ENCODE measurements at regions not wholly inside any gene's neighbourhood (a gene's known extent, or its start where the extent isn't known, plus 50 kb on each side); places are given as distances from the start of the nearest gene placed in this dataset.

- Histone ChIP-seq H3K27ac (ENCODE audit: low read depth) (no peak overlapping the region), H3K9me2 (ENCODE audit: insufficient read depth) (peaks cover 10% of the 10 kb centered on the region; the same call in 1 of the 2 replicates), H3K27me3 (ENCODE audit: insufficient read depth) (no peaks in the 10 kb centered on the region), H3F3A (replicated peaks; ENCODE audit: low read depth) (no peaks in the 10 kb centered on the region), H3K36me3 (ENCODE audit: insufficient read depth) (no peaks in the 10 kb centered on the region), H2AFZ (peak overlapping the region; percentile 4; the same call in 1 of the 2 replicates), H3K4me3 (no peak overlapping the region), H3K4me1 (ENCODE audit: insufficient read depth) (no peaks in the 10 kb centered on the region), H4K20me1 (replicated peaks; ENCODE audit: insufficient read depth) (no peaks in the 10 kb centered on the region), H3K4me2 (no peak overlapping the region), H3K79me2 (replicated peaks; ENCODE audit: insufficient read depth) (no peaks in the 10 kb centered on the region)
- no peak for ATAC-seq
- no peak for DNase-seq (ENCODE audit: low spot score)
- TF ChIP-seq NANOG (IDR thresholded peaks at IDR 0.05; ENCODE audit: borderline replicate concordance) (no peak), CTCF (conservative IDR thresholded peaks at IDR 0.05; ENCODE audit: low read depth in 2 of 2) (no peak), CREB1 (CRISPR knock-in tag; IDR thresholded peaks at IDR 0.05; ENCODE audit: low read depth) (no peak), EZH2phosphoT487 (IDR thresholded peaks at IDR 0.05; ENCODE audit: unreplicated experiment) (no peak), ZNF462 (CRISPR knock-in tag; IDR thresholded peaks at IDR 0.05) (no peak), ZNF114 (CRISPR knock-in tag; IDR thresholded peaks at IDR 0.05) (no peak), REST (IDR thresholded peaks at IDR 0.05; ENCODE audit: unreplicated experiment) (no peak), ZNF331 (CRISPR knock-in tag; IDR thresholded peaks at IDR 0.05; ENCODE audit: low read depth) (no peak), EZH2 (IDR thresholded peaks at IDR 0.05; ENCODE audit: low read depth, unreplicated experiment) (no peak), STAT1 (IDR thresholded peaks at IDR 0.05; ENCODE audit: unreplicated experiment) (no peak), ETS1 (IDR thresholded peaks at IDR 0.05) (no peak), POLR2AphosphoS5 (IDR thresholded peaks at IDR 0.05; ENCODE audit: low read depth) (no peak), JUNB (IDR thresholded peaks at IDR 0.05; ENCODE audit: unreplicated experiment) (no peak)
- no peaks in the 10 kb centered on the region for H3K36me3 Mint-ChIP-seq (ENCODE audit: low read depth)
- no peaks in the 10 kb centered on the region for H3K27me3 Mint-ChIP-seq (ENCODE audit: insufficient read depth, low read depth, poor library complexity)
- H3K4me3 Mint-ChIP-seq: no peak overlapping the region
- no peak overlapping the region for H3K27ac Mint-ChIP-seq
- H3K9me3 Mint-ChIP-seq: no peaks in the 10 kb centered on the region
- H3K4me1 Mint-ChIP-seq: peaks cover 7% of the 10 kb centered on the region; the same call in 2 of the 3 replicates
These were observed 241.9 kb upstream of the IRS2 start for GRCh38 chr13:110028311-110028710.
